Epidermal melanocyte (primary cell): ENCODE measurements at regions not wholly inside any gene's neighbourhood (a gene's known extent, or its start where the extent isn't known, plus 50 kb on each side); places are given as distances from the start of the nearest gene placed in this dataset.

Experiments used
- DNase-seq: peaks from one replicate; pipeline ENCODE4 v3.0.0; 2011; ENCODE audit warnings: low spot score; ENCODE audit not compliant: insufficient read length

- DNase-seq: no peak
These were observed 892.6 kb downstream of the TUSC7 start for GRCh38 chr3:117602058-117602644.

GRCh38 chr3:117603097-117603496 is 893.5 kb downstream of the TUSC7 start:
- no peak for DNase-seq

GRCh38 chr3:117606866-117607265 is 897.3 kb downstream of the TUSC7 start:
- no peak for DNase-seq

- no peak for DNase-seq
These were observed 899.8 kb downstream of the TUSC7 start for GRCh38 chr3:117609330-117609729.

- DNase-seq: no peak
These were observed 900.6 kb downstream of the TUSC7 start for GRCh38 chr3:117610156-117610555.

- no peak for DNase-seq
These were observed 901.6 kb downstream of the TUSC7 start for GRCh38 chr3:117611211-117611610.

- DNase-seq: no peak
These were observed 906.6 kb downstream of the TUSC7 start for GRCh38 chr3:117616227-117616626.

- DNase-seq: no peak
These were observed 908.3 kb downstream of the TUSC7 start for GRCh38 chr3:117617906-117618305.

- DNase-seq: no peak
These were observed 908.9 kb downstream of the TUSC7 start for GRCh38 chr3:117618462-117618861.

- DNase-seq: no peak
These were observed 910.2 kb downstream of the TUSC7 start for GRCh38 chr3:117619805-117620204.

GRCh38 chr3:117622171-117622841 is 912.7 kb downstream of the TUSC7 start:
- DNase-seq: no peak

- DNase-seq: no peak
These were observed 914.8 kb downstream of the TUSC7 start for GRCh38 chr3:117624424-117624823.

GRCh38 chr3:117625174-117625573 is 915.6 kb downstream of the TUSC7 start:
- DNase-seq: no peak

GRCh38 chr3:117626577-117626976 is 917.0 kb downstream of the TUSC7 start:
- no peak for DNase-seq

- no peak for DNase-seq
These were observed 919.3 kb downstream of the TUSC7 start for GRCh38 chr3:117628823-117629291.

GRCh38 chr3:117629505-117629904 is 919.9 kb downstream of the TUSC7 start:
- no peak for DNase-seq

GRCh38 chr3:117630469-117630868 is 920.9 kb downstream of the TUSC7 start:
- no peak for DNase-seq

- no peak for DNase-seq
These were observed 921.3 kb downstream of the TUSC7 start for GRCh38 chr3:117630885-117631284.

- no peak for DNase-seq
These were observed 922.2 kb downstream of the TUSC7 start for GRCh38 chr3:117631781-117632180.

- no peak for DNase-seq
These were observed 922.6 kb downstream of the TUSC7 start for GRCh38 chr3:117632191-117632590.

GRCh38 chr3:117633207-117633606 is 923.6 kb downstream of the TUSC7 start:
- DNase-seq: no peak

GRCh38 chr3:117637666-117638065 is 928.1 kb downstream of the TUSC7 start:
- DNase-seq: no peak

- no peak for DNase-seq
These were observed 934.6 kb downstream of the TUSC7 start for GRCh38 chr3:117644203-117644602.
